GM18909 (cell line): ENCODE measurements at regions not wholly inside any gene's neighbourhood (a gene's known extent, or its start where the extent isn't known, plus 50 kb on each side); places are given as distances from the start of the nearest gene placed in this dataset.

ENCODE experiments used
- ATAC-seq: cut with Tn5 transposase; IDR thresholded peaks from one replicate; pipeline ENCODE4 v1.9.1; 2021; ENCODE audit warnings: mild to moderate bottlenecking; ENCODE audit not compliant: unreplicated experiment, poor library complexity

- ATAC-seq, result no peak
Measured at GRCh38 chr1:67632811-67633655, 52.0 kb upstream of the GADD45A start.

GRCh38 chr1:67634396-67634935 lies 50.5 kb upstream of the GADD45A start:
- ATAC-seq, result no peak

DNA sequence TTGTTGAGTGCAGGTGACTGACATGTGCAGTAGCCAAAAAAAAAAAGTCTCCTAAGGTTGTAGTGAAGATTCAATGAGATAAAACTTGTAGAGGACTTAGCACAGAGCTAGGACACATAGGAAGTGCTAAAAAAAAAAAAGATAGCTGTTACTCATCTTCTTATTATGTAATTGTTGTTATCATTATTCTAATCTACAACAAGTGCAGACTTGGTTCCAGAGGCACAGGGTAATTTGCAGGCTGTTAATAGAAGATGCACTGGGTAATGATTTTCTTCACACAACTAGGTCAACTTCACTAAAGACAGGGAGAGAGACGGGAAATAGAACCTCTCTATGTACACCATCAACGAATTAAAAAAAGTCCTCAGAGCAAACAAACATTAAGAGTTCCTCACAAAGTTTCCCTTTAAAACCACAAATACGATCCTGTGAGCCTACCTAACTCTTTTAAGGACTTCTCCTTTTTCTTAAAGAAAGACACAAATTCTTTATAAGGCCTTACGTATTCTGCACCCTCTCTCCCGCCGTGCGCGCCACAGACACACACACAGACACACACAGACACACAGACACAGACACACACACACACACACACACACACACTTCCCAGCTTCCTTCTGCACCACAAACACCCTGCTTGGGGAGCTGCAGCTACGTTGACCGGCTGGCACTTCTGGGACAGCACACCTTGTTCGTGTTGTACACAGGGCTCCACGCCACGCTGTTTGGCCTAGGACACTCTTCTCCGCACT lies 49.8 kb upstream of the GADD45A start:
- no peak for ATAC-seq
